HG03442 (cell line): ENCODE measurements at regions not wholly inside any gene's neighbourhood (a gene's known extent, or its start where the extent isn't known, plus 50 kb on each side); places are given as distances from the start of the nearest gene placed in this dataset.
"Not testable (repeated sequence)": the region's sequence is repeated elsewhere in the genome, so short reads cannot be mapped to it uniquely, and the experiment has no call there.

Experiments
- ATAC-seq: cut with Tn5 transposase; IDR thresholded peaks from one replicate; pipeline ENCODE4 v1.9.1; 2021; ENCODE audit warnings: mild to moderate bottlenecking, moderate library complexity; ENCODE audit not compliant: unreplicated experiment

GRCh38 chrX:87078231-87078630, 439.4 kb upstream of the KLHL4 start:
- no peak for ATAC-seq

GRCh38 chrX:87098477-87098876, 419.1 kb upstream of the KLHL4 start:
- no peak for ATAC-seq

- ATAC-seq: no peak
Measured at GRCh38 chrX:87105131-87105530, 412.5 kb upstream of the KLHL4 start.

GRCh38 chrX:87110142-87110541, 407.5 kb upstream of the KLHL4 start:
- ATAC-seq: no peak

GRCh38 chrX:87140800-87141483, 376.7 kb upstream of the KLHL4 start:
- no peak for ATAC-seq

- no peak for ATAC-seq
Measured at GRCh38 chrX:87160435-87161010, 357.1 kb upstream of the KLHL4 start.

GRCh38 chrX:87167841-87168240, 349.8 kb upstream of the KLHL4 start:
- no peak for ATAC-seq

GRCh38 chrX:87178009-87178408, 339.6 kb upstream of the KLHL4 start:
- not testable (repeated sequence) for ATAC-seq
